ENCODE measurements at regions not wholly inside any gene's neighbourhood (a gene's known extent, or its start where the extent isn't known, plus 50 kb on each side); places are given as distances from the start of the nearest gene placed in this dataset.

DNA sequence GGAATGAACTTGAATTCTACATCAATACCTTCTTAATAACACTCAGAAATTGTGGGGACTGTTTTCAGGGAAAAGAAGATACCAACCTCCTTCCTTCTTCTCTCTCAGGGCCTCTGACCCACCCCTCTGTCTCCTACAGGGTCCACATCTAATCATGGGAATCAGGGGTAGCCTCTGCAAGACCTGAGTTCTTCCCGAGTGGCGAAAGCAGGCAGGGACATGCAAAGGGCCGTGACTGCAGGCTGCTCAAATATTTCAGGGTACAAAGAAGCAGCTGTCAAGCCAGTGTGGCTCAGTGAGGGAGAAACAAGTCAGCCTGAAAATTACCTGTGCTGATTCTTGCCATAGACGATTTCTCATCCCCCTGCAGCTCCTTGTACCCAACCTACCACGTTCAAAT lies 123.1 kb upstream of the PARP11 start:
- H3K9me3 ChIP-seq: no peaks in the 10 kb centered on the region
- TF ChIP-seq POLR2AphosphoS5 (IDR thresholded peaks at IDR 0.05) (no peak), POLR2A (IDR thresholded peaks at IDR 0.05) (no peak), EP300 (IDR thresholded peaks at IDR 0.05) (no peak)
- TF ChIP-seq, protein P1, sequence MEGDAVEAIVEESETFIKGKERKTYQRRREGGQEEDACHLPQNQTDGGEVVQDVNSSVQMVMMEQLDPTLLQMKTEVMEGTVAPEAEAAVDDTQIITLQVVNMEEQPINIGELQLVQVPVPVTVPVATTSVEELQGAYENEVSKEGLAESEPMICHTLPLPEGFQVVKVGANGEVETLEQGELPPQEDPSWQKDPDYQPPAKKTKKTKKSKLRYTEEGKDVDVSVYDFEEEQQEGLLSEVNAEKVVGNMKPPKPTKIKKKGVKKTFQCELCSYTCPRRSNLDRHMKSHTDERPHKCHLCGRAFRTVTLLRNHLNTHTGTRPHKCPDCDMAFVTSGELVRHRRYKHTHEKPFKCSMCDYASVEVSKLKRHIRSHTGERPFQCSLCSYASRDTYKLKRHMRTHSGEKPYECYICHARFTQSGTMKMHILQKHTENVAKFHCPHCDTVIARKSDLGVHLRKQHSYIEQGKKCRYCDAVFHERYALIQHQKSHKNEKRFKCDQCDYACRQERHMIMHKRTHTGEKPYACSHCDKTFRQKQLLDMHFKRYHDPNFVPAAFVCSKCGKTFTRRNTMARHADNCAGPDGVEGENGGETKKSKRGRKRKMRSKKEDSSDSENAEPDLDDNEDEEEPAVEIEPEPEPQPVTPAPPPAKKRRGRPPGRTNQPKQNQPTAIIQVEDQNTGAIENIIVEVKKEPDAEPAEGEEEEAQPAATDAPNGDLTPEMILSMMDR (IDR thresholded peaks at IDR 0.05): no peak
- WGBS: 46% methylated on average over 5 of the region's 5 CpGs
- H3K27me3 ChIP-seq: peaks cover 13% of the 10 kb centered on the region
- H3K4me3 ChIP-seq: no peak overlapping the region
- no peak overlapping the region for H3K27ac ChIP-seq
- no peaks in the 10 kb centered on the region for H3K36me3 ChIP-seq
- DNase-seq (ENCODE audit: low spot score in 2 of 2): no peak
- peaks cover 10% of the 10 kb centered on the region for H3K4me1 ChIP-seq

DNA sequence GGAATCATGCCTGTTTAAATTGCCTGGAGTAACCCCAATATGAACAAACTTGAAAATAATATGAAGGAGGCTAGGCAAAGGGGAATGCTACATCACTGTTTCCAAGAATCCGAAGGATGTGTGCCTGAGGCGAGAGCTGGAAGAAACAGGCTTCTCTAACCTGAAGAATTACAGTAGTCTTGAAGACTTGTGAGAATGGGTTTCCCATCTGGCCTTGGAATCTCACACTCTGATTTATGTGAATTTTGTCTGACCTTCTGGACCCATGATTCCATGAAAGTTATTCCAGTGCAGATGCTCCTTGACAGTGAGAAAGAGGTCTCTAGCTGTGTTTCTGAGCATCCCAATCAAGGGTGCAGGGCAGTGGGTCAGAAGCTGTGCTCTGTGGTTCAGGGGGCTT lies 122.1 kb upstream of the PARP11 start:
- Histone ChIP-seq H3K36me3 (no peaks in the 10 kb centered on the region), H3K27ac (no peak overlapping the region), H3K4me1 (peaks cover 10% of the 10 kb centered on the region), H3K27me3 (peaks cover 23% of the 10 kb centered on the region), H3K4me3 (no peak overlapping the region), H3K9me3 (no peaks in the 10 kb centered on the region)
- no peak for DNase-seq (ENCODE audit: low spot score in 2 of 2)
- TF ChIP-seq, protein P1 (IDR thresholded peaks at IDR 0.05): no peak
- TF ChIP-seq POLR2AphosphoS5 (IDR thresholded peaks at IDR 0.05): no peak
- TF ChIP-seq POLR2A (IDR thresholded peaks at IDR 0.05): no peak
- no peak for TF ChIP-seq EP300 (IDR thresholded peaks at IDR 0.05)
- 87% methylated on average over 2 of the region's 2 CpGs for WGBS

DNA sequence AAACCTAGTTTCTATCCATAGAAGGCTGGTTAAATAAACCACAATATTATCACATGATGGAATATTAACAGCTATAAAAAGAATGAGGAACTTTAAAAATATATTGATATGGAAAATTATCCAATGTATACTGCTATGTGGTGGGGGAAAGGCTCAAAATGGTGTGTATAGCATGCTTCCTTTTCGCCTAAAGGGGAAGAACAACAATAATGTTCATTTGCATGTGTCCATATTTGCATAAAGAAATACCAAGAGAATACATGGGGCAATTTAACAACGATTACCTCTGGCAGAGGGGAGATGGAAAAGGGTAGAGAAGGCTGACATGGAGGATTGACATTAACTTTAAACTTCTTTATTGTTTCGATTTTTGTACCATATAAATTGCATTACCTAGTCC lies 121.3 kb upstream of the PARP11 start:
- Histone ChIP-seq H3K9me3 (no peaks in the 10 kb centered on the region), H3K27ac (no peak overlapping the region), H3K27me3 (peaks cover 29% of the 10 kb centered on the region), H3K4me3 (no peak overlapping the region), H3K36me3 (no peaks in the 10 kb centered on the region), H3K4me1 (peaks cover 7% of the 10 kb centered on the region)
- no peak for DNase-seq (ENCODE audit: low spot score in 2 of 2)
- 78% methylated on average over 3 of the region's 3 CpGs for WGBS
- TF ChIP-seq EP300 (IDR thresholded peaks at IDR 0.05) (no peak), POLR2AphosphoS5 (IDR thresholded peaks at IDR 0.05) (no peak)

DNA sequence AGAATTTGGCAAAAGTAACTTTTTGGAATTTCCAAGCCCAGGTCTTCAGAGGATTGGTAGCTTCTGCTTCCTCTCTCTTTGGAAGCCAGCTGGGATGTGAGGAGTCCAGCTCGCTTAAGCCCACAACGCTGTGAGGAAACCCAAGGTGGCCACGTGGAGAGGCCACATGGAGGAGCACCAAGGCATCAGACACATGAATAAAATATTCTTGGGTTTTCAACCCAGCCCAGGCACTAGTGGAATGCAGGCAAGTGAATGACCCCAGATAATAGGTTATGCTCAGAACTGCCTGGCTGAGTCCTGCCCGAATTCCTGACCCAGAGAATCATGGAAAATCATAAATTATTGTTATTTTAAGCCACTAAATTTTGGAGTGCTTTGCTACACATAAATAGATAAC lies 119.7 kb upstream of the PARP11 start:
- WGBS: 57% methylated on average over 4 of the region's 4 CpGs
- H3K27ac ChIP-seq: no peak overlapping the region
- no peaks in the 10 kb centered on the region for H3K4me1 ChIP-seq
- DNase-seq (ENCODE audit: low spot score in 2 of 2): no peak
- no peaks in the 10 kb centered on the region for H3K36me3 ChIP-seq
- peaks cover 36% of the 10 kb centered on the region for H3K27me3 ChIP-seq
- H3K4me3 ChIP-seq: no peak overlapping the region
- H3K9me3 ChIP-seq: no peaks in the 10 kb centered on the region
- TF ChIP-seq POLR2A (IDR thresholded peaks at IDR 0.05) (no peak), EP300 (IDR thresholded peaks at IDR 0.05) (no peak), POLR2AphosphoS5 (IDR thresholded peaks at IDR 0.05) (no peak)
- TF ChIP-seq, protein P1 (IDR thresholded peaks at IDR 0.05): no peak

DNA sequence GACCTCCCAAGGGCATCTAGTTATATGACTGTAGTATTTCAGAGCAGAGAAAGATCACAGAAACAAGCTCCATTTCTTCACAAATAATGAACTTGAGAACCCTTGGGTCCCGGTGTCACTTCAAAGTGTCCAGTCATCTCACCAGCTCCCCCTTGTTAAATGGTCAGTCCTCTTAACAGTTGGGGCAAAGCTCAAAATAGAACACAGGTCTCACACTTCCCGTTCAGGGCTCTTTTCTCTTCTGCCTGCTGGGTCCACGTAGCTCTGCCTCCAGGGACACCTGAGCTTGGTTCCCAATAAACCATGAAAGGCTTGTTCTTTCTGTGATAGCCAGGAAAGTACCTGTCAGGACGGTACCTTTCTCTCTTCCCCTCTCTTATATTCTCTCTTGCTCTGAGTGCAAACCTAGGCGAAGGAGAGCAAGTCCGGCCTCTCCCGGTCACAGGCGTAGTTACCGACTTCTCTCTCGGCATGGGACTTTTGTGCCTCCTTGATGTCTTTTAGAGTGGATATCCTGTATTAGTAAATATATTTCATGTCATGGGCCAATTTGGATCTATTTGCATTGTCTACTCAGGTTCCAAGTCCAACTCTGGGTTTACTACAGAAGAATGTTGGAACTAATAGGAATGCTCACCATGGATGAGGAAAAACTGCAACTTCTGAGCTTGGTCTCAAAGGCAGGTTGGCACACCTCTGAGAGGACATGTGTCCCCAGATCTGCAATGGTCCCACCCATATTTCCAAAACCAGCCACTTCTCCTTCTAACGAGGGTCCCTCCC lies 118.8 kb upstream of the PARP11 start:
- TF ChIP-seq, protein P1 (IDR thresholded peaks at IDR 0.05): no peak
- TF ChIP-seq EP300 (IDR thresholded peaks at IDR 0.05) (no peak), POLR2AphosphoS5 (IDR thresholded peaks at IDR 0.05) (no peak), POLR2A (IDR thresholded peaks at IDR 0.05) (no peak)
- Histone ChIP-seq H3K4me3 (no peak overlapping the region), H3K27me3 (peaks cover 36% of the 10 kb centered on the region)

More for the DNA sequence above, 118.8 kb upstream of the PARP11 start:
- Histone ChIP-seq H3K27ac (no peak overlapping the region), H3K9me3 (no peaks in the 10 kb centered on the region), H3K36me3 (no peaks in the 10 kb centered on the region), H3K4me1 (no peaks in the 10 kb centered on the region)
- WGBS: 82% methylated on average over 11 of the region's 11 CpGs
- DNase-seq (ENCODE audit: low spot score in 2 of 2): no peak

Measured in suprapubic skin (tissue), 4 donors.